ENCODE measurements at regions not wholly inside any gene's neighbourhood (a gene's known extent, or its start where the extent isn't known, plus 50 kb on each side); places are given as distances from the start of the nearest gene placed in this dataset.

GRCh38 chr3:127421943-127422662 lies 134.3 kb upstream of the PRR20G start:
- TF ChIP-seq, protein P1, sequence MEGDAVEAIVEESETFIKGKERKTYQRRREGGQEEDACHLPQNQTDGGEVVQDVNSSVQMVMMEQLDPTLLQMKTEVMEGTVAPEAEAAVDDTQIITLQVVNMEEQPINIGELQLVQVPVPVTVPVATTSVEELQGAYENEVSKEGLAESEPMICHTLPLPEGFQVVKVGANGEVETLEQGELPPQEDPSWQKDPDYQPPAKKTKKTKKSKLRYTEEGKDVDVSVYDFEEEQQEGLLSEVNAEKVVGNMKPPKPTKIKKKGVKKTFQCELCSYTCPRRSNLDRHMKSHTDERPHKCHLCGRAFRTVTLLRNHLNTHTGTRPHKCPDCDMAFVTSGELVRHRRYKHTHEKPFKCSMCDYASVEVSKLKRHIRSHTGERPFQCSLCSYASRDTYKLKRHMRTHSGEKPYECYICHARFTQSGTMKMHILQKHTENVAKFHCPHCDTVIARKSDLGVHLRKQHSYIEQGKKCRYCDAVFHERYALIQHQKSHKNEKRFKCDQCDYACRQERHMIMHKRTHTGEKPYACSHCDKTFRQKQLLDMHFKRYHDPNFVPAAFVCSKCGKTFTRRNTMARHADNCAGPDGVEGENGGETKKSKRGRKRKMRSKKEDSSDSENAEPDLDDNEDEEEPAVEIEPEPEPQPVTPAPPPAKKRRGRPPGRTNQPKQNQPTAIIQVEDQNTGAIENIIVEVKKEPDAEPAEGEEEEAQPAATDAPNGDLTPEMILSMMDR (IDR thresholded peaks at IDR 0.05) = no peak
- TF ChIP-seq POLR2A (IDR thresholded peaks at IDR 0.05) = no peak

All from breast epithelium (tissue), 3 donors.